ENCODE measurements at regions not wholly inside any gene's neighbourhood (a gene's known extent, or its start where the extent isn't known, plus 50 kb on each side); places are given as distances from the start of the nearest gene placed in this dataset.

- Histone ChIP-seq H3K4me1 (ENCODE audit: control insufficient read depth, insufficient read depth, low read length) (no peaks in the 10 kb centered on the region), H3K27ac (ENCODE audit: low read length) (no peak overlapping the region), H3K9me3 (ENCODE audit: control insufficient read depth, insufficient read depth, low read depth, low read length) (no peaks in the 10 kb centered on the region), H3K27me3 (ENCODE audit: control insufficient read depth, insufficient read depth, low read length) (no peaks in the 10 kb centered on the region), H3K4me3 (ENCODE audit: low read depth in 2 of 2, low read length in 2 of 2) (no peak overlapping the region), H3K36me3 (ENCODE audit: control insufficient read depth, insufficient read depth, low read length) (no peaks in the 10 kb centered on the region)
- POLR2A ChIA-PET: no interaction called here
- CTCF ChIA-PET: interaction anchor here (0.7 kb wide), 1 partner anchor 770 kb away, joined by 3 read pairs; no protein-coding TSS in a partner anchor
- DNase-seq (ENCODE audit: low read depth, low spot score) (no peak), ATAC-seq (no peak)
- TF ChIP-seq, protein P1, sequence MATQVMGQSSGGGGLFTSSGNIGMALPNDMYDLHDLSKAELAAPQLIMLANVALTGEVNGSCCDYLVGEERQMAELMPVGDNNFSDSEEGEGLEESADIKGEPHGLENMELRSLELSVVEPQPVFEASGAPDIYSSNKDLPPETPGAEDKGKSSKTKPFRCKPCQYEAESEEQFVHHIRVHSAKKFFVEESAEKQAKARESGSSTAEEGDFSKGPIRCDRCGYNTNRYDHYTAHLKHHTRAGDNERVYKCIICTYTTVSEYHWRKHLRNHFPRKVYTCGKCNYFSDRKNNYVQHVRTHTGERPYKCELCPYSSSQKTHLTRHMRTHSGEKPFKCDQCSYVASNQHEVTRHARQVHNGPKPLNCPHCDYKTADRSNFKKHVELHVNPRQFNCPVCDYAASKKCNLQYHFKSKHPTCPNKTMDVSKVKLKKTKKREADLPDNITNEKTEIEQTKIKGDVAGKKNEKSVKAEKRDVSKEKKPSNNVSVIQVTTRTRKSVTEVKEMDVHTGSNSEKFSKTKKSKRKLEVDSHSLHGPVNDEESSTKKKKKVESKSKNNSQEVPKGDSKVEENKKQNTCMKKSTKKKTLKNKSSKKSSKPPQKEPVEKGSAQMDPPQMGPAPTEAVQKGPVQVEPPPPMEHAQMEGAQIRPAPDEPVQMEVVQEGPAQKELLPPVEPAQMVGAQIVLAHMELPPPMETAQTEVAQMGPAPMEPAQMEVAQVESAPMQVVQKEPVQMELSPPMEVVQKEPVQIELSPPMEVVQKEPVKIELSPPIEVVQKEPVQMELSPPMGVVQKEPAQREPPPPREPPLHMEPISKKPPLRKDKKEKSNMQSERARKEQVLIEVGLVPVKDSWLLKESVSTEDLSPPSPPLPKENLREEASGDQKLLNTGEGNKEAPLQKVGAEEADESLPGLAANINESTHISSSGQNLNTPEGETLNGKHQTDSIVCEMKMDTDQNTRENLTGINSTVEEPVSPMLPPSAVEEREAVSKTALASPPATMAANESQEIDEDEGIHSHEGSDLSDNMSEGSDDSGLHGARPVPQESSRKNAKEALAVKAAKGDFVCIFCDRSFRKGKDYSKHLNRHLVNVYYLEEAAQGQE (IDR thresholded peaks at IDR 0.05; ENCODE audit: insufficient read depth in 1 of 2, low read depth in 2 of 2, low read length in 1 of 2): no peak
- TF ChIP-seq SIN3A (IDR thresholded peaks at IDR 0.05; ENCODE audit: borderline replicate concordance, insufficient read depth, low read depth, low read length) (no peak), TCF7L2 (IDR thresholded peaks at IDR 0.05; ENCODE audit: low read depth, low read length) (no peak), POLR2AphosphoS5 (IDR thresholded peaks at IDR 0.05; ENCODE audit: low read depth, low read length) (no peak)
- TF ChIP-seq, protein P2, sequence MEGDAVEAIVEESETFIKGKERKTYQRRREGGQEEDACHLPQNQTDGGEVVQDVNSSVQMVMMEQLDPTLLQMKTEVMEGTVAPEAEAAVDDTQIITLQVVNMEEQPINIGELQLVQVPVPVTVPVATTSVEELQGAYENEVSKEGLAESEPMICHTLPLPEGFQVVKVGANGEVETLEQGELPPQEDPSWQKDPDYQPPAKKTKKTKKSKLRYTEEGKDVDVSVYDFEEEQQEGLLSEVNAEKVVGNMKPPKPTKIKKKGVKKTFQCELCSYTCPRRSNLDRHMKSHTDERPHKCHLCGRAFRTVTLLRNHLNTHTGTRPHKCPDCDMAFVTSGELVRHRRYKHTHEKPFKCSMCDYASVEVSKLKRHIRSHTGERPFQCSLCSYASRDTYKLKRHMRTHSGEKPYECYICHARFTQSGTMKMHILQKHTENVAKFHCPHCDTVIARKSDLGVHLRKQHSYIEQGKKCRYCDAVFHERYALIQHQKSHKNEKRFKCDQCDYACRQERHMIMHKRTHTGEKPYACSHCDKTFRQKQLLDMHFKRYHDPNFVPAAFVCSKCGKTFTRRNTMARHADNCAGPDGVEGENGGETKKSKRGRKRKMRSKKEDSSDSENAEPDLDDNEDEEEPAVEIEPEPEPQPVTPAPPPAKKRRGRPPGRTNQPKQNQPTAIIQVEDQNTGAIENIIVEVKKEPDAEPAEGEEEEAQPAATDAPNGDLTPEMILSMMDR (IDR thresholded peaks at IDR 0.05): no peak
- no TSS peak for BruUV-seq (replicated peaks)
- intact Hi-C loops (cut with micrococcal nuclease; ENCODE audit: unreplicated experiment) (no loop called here), in situ Hi-C loops (cut with HindIII; ENCODE audit: low pct_unique_long_range_greater_than_20kb, low sequenced_read_pairs) (no loop called here)
These were observed 337.5 kb upstream of the PLXNA2 start for GRCh38 chr1:208581667-208582066.

DNA sequence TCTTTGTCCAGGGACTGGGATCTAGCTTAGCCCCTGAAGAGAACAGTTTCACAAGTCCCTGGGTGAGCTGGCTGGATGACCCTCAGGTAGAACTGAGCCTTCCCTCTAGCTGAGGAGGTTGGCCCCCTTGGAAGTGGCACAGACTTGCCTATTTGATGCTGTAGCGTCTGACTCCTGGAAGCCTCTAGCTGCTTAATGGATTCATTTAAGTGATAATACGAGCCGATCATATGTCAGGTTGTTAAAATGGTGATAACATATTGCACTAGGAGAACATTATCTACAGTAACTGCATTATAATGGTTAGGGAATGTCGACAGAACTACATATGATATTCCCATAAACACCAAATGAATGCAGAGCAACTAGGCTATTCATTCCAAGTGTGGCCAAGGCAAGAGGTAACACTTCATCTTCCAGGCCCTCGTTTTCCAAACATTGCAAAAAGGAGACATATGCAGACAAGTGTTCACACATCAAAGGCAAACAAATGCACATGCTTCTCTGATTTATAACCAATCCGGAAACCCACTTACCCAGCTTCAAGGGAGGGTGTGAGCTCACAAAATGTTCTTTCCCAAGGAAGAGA lies 340.1 kb upstream of the PLXNA2 start:
- Histone ChIP-seq H3K27me3 (ENCODE audit: control insufficient read depth, insufficient read depth, low read length) (no peaks in the 10 kb centered on the region), H3K4me3 (ENCODE audit: low read depth in 2 of 2, low read length in 2 of 2) (no peak overlapping the region), H3K4me1 (ENCODE audit: control insufficient read depth, insufficient read depth, low read length) (no peaks in the 10 kb centered on the region), H3K27ac (ENCODE audit: low read length) (no peak overlapping the region), H3K9me3 (ENCODE audit: control insufficient read depth, insufficient read depth, low read depth, low read length) (no peaks in the 10 kb centered on the region), H3K36me3 (ENCODE audit: control insufficient read depth, insufficient read depth, low read length) (no peaks in the 10 kb centered on the region)
- intact Hi-C loops (cut with micrococcal nuclease; ENCODE audit: unreplicated experiment) (no loop called here), in situ Hi-C loops (cut with HindIII; ENCODE audit: low pct_unique_long_range_greater_than_20kb, low sequenced_read_pairs) (no loop called here)
- TF ChIP-seq SIN3A (IDR thresholded peaks at IDR 0.05; ENCODE audit: borderline replicate concordance, insufficient read depth, low read depth, low read length) (no peak), TCF7L2 (IDR thresholded peaks at IDR 0.05; ENCODE audit: low read depth, low read length) (no peak), POLR2AphosphoS5 (IDR thresholded peaks at IDR 0.05; ENCODE audit: low read depth, low read length) (no peak)
- TF ChIP-seq, protein P1 (IDR thresholded peaks at IDR 0.05; ENCODE audit: insufficient read depth in 1 of 2, low read depth in 2 of 2, low read length in 1 of 2): no peak
- TF ChIP-seq, protein P2 (IDR thresholded peaks at IDR 0.05): no peak
- no peak for ATAC-seq
- ChIA-PET POLR2A (no interaction called here), CTCF (no interaction called here)
- no peak for DNase-seq (ENCODE audit: low read depth, low spot score)
- no TSS peak for BruUV-seq (replicated peaks)
